HG03520 (cell line): ENCODE measurements at regions not wholly inside any gene's neighbourhood (a gene's known extent, or its start where the extent isn't known, plus 50 kb on each side); places are given as distances from the start of the nearest gene placed in this dataset.
"Not testable (repeated sequence)": the region's sequence is repeated elsewhere in the genome, so short reads cannot be mapped to it uniquely, and the experiment has no call there.

Source experiments
- ATAC-seq: cut with Tn5 transposase; IDR thresholded peaks from one replicate; pipeline ENCODE4 v1.9.1; 2021; ENCODE audit warnings: mild to moderate bottlenecking, moderate library complexity; ENCODE audit not compliant: unreplicated experiment

GRCh38 chr18:42445359-42445758, 490.3 kb downstream of the PIK3C3 start:
- ATAC-seq, result no peak

- no peak for ATAC-seq
These were observed 491.2 kb downstream of the PIK3C3 start for GRCh38 chr18:42446195-42446594.

GRCh38 chr18:42447688-42448087, 492.7 kb downstream of the PIK3C3 start:
- no peak for ATAC-seq

- ATAC-seq, result no peak
These were observed 503.2 kb downstream of the PIK3C3 start for GRCh38 chr18:42458226-42458625.

- ATAC-seq, result no peak
These were observed 504.8 kb downstream of the PIK3C3 start for GRCh38 chr18:42459873-42460272.

- ATAC-seq, result no peak
These were observed 516.9 kb downstream of the PIK3C3 start for GRCh38 chr18:42471885-42472284.

- no peak for ATAC-seq
These were observed 518.6 kb downstream of the PIK3C3 start for GRCh38 chr18:42473611-42474010.

- no peak for ATAC-seq
These were observed 519.5 kb downstream of the PIK3C3 start for GRCh38 chr18:42474577-42474976.

- no peak for ATAC-seq
These were observed 520.1 kb downstream of the PIK3C3 start for GRCh38 chr18:42475157-42475556.

GRCh38 chr18:42477267-42477666, 522.2 kb downstream of the PIK3C3 start:
- ATAC-seq, result no peak

- ATAC-seq, result no peak
These were observed 525.4 kb downstream of the PIK3C3 start for GRCh38 chr18:42480441-42480840.

- no peak for ATAC-seq
These were observed 529.6 kb downstream of the PIK3C3 start for GRCh38 chr18:42484648-42485047.

- no peak for ATAC-seq
These were observed 531.2 kb downstream of the PIK3C3 start for GRCh38 chr18:42486271-42486670.

GRCh38 chr18:42508683-42509296, 553.8 kb downstream of the PIK3C3 start:
- ATAC-seq, result no peak

GRCh38 chr18:42509750-42510415, 554.8 kb downstream of the PIK3C3 start:
- ATAC-seq, result peak; percentile 69

- ATAC-seq, result no peak
These were observed 555.5 kb downstream of the PIK3C3 start for GRCh38 chr18:42510540-42510939.

GRCh38 chr18:42513441-42513840, 558.4 kb downstream of the PIK3C3 start:
- ATAC-seq, result no peak

GRCh38 chr18:42514512-42514911, 559.5 kb downstream of the PIK3C3 start:
- no peak for ATAC-seq

GRCh38 chr18:42517896-42518295, 562.9 kb downstream of the PIK3C3 start:
- no peak for ATAC-seq

- ATAC-seq, result not testable (repeated sequence)
These were observed 563.3 kb downstream of the PIK3C3 start for GRCh38 chr18:42518331-42518730.

GRCh38 chr18:42520138-42520537, 565.1 kb downstream of the PIK3C3 start:
- no peak for ATAC-seq

- no peak for ATAC-seq
These were observed 570.9 kb downstream of the PIK3C3 start for GRCh38 chr18:42525905-42526304.

GRCh38 chr18:42527766-42528165, 572.7 kb downstream of the PIK3C3 start:
- ATAC-seq, result no peak
